CD4-positive, alpha-beta T cell treated with Interleukin-1 beta for 1 hour (primary cell): ENCODE measurements at regions not wholly inside any gene's neighbourhood (a gene's known extent, or its start where the extent isn't known, plus 50 kb on each side); places are given as distances from the start of the nearest gene placed in this dataset.

Experiments used
- DNase-seq, 2 donors: peaks; one replicate each; pipeline ENCODE4 v3.0.0-alpha.2; 2020 to 2022

- DNase-seq = no peak
Observed at GRCh38 chr22:27633296-27633871, 168.2 kb downstream of the MN1 start.

GRCh38 chr22:27634043-27634740, 167.4 kb downstream of the MN1 start:
- no peak for DNase-seq

DNA sequence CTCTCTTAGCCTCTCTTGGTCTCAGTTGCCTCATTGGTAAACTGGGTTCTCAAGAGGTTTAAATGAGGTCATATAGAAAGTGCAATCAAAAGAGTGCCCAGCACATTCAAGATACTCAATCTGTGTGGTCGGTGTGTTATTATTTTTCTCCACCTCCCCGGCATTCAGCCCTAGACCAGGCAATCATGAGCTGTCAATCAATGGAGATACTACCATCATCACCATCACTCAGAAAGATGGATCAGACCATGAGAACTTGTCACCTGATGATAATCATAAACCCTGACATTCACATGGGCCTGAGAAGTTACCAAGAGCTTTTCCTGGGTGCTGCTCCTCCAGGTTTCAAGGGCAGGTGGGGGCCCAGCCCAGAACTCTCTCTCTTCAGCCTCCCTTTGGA, 166.1 kb downstream of the MN1 start:
- no peak for DNase-seq

DNA sequence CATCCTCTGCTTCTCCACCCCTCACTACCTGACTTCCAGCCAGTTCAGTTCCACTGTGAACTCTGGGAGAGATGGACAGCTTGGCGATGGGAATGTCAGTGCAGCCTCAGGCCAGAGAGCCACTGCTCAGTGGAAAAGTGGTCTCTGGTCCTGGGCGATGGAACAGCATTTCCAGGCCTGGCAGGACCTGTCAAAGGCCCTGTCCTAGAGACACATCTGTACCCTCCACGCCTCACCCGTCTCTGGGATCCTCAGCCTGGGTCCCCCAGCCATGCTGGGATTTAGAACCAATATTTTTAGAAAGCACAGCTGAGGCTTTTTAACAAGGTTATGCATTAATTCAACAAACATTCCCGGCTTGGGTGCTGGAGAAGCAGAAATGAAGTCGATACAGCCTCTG, 165.7 kb downstream of the MN1 start:
- DNase-seq = no peak

GRCh38 chr22:27636716-27637508, 164.6 kb downstream of the MN1 start:
- no peak for DNase-seq

DNA sequence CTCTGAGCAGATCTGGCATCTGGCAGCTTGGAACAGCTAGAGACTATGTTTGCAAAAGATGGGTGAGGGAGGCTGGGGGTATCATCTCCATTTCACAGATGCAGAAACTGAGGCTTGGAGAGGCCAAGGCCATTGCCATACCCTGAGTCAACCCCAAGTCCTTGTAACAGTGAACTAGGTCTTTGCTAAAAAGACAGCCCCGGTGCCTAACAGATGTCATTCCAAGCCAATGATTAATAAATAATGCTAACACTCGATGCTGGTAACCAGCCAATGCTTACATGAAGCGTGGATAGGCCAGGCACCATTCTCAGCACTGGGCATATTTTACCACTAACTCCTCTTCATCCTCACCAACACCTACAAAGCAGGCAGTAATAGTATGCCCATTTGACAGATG, 164.0 kb downstream of the MN1 start:
- DNase-seq = no peak

DNA sequence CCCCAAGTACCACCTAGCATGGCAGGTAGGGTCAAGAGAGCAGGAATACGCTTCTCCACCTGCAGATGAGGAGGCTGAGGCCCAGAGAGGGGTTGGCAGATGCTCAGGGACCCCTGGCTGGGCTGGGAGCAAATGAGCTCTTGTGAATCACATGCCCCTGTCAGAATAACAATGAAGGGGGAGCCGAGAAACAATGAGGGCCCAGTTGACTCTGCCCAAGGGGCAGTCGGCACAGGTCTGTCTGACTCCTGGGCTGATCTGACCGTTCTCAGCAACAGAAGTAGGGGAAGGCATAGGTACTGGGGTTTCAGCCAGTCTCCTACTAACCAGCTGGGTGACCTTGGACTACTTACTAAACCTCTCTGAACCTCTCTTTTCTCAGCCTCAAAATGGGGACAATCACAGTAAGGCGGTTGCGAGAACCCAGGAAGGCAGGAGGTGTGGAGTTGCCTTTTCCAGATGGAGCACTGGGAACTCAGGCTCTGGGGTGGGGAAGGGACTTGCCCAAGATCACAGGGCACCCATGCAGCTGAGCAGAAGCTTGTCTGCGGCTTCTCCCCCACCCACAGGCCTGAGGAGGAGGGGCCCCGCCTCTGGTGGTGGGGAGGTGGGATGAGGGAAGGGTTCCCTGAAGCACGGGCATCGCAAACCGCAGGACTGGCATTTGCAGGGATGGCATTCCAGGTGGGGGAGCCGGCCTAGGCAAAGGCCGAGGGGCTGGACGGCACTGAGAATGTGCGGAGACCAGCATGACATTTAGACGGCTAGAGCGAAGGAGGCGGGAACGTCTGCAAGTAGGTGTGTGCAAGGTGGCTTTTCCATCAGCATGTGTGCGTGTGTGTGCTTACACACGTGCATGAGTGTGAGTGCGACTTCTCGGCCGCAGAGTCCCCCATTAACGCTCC, 163.0 kb downstream of the MN1 start:
- DNase-seq = no peak

GRCh38 chr22:27639248-27640086, 162.1 kb downstream of the MN1 start:
- DNase-seq = no peak

GRCh38 chr22:27641049-27641795, 160.3 kb downstream of the MN1 start:
- DNase-seq = no peak

GRCh38 chr22:27642104-27642800, 159.3 kb downstream of the MN1 start:
- DNase-seq = no peak

- DNase-seq = no peak
Observed at GRCh38 chr22:27643907-27644306, 157.6 kb downstream of the MN1 start.

- no peak for DNase-seq
Observed at GRCh38 chr22:27644566-27644965, 157.0 kb downstream of the MN1 start.

GRCh38 chr22:27647540-27647939, 154.0 kb downstream of the MN1 start:
- no peak for DNase-seq

- no peak for DNase-seq
Observed at GRCh38 chr22:27648074-27648473, 153.5 kb downstream of the MN1 start.

DNA sequence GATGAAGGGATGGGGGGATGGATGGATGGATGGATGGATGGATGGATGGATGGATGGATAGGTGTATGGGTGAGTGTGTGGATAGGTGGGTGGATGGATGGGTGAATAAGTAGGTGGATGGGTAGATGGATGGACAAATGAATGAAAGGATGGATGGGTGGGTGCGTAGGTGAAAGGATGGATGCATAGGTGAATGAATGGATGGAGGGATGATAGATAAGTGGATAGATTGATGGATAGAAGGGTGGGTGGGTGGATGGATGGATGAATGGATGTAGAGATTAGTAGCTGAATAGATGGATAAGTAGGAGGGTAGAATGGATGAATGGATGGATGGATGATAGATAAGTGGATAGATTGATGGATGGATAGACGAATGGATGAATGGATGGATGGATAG, 152.7 kb downstream of the MN1 start:
- no peak for DNase-seq

DNA sequence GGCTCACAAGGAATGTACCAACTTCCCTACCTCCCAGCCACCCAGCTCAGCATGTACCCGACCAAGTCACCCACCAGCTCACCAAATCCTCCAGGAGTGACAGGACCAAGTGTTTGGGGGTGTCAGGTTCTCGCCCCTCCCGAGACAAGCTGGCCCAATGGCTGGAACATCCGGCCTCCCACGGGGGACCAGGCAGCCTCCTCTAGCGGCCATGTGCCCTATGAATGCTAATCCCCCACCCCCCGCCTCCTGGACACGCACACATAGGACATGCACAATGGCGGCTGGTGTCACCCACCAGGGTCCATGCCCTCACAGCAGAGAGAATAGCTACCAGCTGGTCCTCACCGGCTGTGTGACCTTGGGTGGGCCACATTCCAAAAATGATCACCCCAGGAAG, 151.0 kb downstream of the MN1 start:
- DNase-seq = no peak

DNA sequence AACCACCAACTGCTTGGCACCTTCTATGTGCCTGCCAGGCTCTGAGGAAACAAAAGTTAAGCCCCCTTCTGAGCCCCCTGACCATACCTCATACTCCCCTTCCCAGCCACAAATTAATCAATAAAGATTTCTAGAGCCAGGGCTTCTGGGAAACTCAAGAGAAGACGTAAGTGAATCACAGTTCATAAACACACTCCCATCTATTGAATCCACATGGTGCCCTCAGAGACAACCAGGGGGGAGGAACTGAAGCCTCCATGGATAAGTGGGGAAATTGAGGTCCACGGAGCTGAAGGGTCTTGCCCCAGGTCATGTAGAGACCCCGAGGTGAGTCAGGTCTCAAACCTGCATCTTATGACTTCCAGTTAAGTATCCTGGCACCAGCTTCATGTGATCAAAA, 150.6 kb downstream of the MN1 start:
- no peak for DNase-seq

GRCh38 chr22:27651486-27651885, 150.1 kb downstream of the MN1 start:
- DNase-seq = no peak

- no peak for DNase-seq
Observed at GRCh38 chr22:27654546-27655445, 146.8 kb downstream of the MN1 start.
